RCC 7860 (cell line): ENCODE measurements at regions not wholly inside any gene's neighbourhood (a gene's known extent, or its start where the extent isn't known, plus 50 kb on each side); places are given as distances from the start of the nearest gene placed in this dataset.

Experiments used
- DNase-seq: peaks from one replicate; pipeline ENCODE4 v3.0.0-alpha.2; 2015; ENCODE audit warnings: low spot score
- FAIRE-seq: peaks from 2 replicates; lab custom pipeline; 2012; peaks lifted over from hg19 to GRCh38; lab: Jason Lieb, UNC

- no peak for FAIRE-seq
- no peak for DNase-seq
Observed at GRCh38 chr1:208537198-208537597, 293.0 kb upstream of the PLXNA2 start.

DNA sequence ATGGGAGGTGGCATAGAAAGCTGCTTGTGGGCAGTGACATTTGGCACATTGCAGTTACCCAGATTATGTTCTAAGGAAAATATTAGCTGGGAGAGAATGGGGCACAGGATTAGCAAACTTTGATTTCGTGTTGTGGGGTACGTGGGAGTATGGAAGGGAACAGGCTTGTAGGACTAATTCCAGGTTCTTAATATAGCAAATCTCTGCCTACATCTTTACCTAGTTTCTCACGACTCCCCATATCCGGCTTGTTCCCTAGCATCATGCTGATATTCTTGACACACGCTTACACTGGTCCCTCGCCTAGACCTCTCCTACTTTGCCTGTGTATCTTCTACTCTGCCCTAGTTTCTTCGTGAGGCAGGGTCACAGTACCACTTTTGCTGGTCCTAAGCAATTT lies 293.9 kb upstream of the PLXNA2 start:
- DNase-seq (no peak), FAIRE-seq (no peak)

GRCh38 chr1:208538587-208538986 lies 294.4 kb upstream of the PLXNA2 start:
- no peak for FAIRE-seq

DNA sequence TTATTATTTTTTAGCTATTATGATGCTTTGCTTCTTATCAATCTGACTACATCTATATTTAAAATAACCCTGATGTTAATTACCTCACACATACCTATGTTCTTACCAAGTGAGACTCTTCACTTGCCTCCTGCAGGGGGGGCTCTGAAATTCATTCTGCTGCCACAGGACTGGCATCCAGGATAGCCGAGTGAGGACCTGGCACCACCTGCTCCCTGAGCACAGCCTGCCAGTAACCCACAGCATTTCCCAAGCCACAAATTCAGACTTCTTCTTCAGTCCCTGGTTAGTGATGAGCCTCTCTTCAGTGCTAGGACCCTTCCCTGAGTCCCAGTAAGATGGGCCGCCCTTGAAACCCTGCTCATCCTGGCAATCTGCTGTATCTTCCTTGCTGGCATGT lies 296.5 kb upstream of the PLXNA2 start:
- DNase-seq (no peak), FAIRE-seq (no peak)

More at GRCh38 chr1:208538587-208538986, 294.4 kb upstream of the PLXNA2 start:
- DNase-seq = no peak

DNA sequence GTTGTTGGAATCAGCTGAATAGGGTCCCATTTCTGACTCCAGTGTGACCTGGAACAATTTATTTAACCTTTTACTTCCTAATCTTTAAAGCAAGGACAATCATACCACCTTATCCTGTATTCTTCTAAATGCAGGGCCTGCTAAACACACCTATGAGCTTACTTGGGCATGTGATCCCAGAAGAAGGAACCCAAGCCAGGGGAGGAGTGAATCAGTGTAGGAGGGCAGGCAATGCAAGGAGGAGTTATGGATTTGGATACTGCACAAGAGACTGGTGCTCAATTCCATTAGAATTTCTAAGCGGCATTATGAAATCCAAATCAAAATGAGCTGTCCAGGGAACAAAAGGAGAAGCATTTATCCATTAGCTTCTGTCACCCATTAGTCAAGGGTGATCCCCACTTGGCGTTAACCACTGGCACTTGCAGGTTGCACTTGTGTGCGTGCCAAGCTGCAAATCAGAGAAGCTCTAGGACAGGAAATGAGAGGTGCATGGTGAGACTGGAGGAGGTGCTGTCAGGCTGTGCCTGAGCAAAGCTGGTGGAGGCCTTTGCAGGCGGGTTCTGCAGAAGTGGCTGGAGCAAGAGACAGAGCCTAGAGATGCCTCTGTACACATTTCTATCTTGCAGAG lies 297.2 kb upstream of the PLXNA2 start:
- FAIRE-seq (no peak), DNase-seq (no peak)

- no peak for FAIRE-seq
- DNase-seq = no peak
Observed at GRCh38 chr1:208542309-208542708, 298.1 kb upstream of the PLXNA2 start.

GRCh38 chr1:208544053-208544452 lies 299.9 kb upstream of the PLXNA2 start:
- DNase-seq (no peak), FAIRE-seq (no peak)

DNA sequence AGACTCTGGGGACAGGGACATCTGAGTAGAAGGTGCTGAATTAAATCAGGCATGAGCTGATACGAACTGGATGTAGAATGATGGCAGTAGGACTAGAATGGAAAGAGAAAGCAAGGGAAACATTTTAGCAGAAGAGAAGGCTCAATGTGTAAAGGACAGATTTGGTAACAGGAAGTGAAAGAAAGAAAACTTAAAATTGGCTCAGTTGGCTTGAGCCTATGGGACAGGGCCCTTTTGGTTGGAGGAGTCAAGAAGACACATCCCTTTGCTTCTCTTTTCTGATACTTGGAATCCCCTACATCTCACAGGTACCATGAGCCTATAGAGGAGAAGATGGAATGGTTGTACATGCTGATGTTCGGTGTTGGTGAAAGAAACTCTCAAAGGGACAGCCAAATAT lies 300.6 kb upstream of the PLXNA2 start:
- DNase-seq = no peak
- FAIRE-seq = no peak

DNA sequence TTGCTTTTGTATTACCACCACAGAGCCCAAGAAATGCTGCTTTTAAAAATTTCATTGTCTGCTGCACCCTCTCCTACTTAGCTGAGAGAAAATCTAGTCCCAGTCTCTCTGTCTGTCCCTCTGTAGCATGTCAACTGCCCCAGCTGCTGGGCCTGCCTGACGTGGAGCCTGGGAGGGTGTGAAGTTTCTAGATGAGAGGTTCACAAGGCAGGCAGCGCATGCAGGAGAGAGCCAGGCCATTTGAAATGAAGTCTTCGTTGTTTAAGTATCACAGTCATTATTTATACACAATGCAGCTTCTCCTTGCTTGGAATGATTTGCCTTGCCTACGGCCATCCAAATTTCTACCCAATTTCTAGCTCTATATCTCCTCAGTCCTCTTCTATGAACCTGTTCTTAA lies 306.8 kb upstream of the PLXNA2 start:
- DNase-seq = no peak
- FAIRE-seq = no peak

DNA sequence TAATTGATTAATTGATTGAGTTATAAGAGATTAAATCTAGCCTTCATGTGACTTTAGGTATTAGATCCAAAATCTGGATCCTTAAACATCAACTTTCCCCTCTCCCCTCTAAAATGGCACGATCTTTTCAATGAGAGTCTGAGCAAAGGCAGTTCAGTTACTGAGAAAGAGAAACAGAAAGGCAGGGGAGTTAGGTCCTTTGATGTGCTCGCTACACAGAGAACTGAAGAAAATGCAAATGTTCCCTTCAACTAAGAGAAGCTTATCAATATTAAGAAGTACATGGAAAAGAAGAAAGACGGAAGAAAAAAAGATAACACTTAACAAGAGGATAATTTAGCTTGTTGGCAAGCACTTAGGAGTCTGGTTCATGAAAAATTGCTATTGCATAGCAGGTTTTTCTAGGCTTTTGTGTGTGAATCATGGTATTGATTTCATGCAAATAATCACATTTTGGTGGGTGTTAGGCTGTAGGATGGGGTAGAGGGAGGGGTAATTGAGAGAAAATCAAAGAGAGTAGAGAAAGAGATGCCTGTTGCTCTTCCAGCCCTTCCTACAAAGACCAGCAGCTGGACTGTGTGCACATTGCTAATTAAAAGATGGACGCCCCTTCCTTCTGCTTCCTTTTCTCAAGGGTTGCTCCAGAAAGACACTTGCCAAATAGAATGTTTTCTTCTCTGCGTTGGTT lies 307.6 kb upstream of the PLXNA2 start:
- no peak for DNase-seq
- FAIRE-seq = no peak

GRCh38 chr1:208552928-208553327 lies 308.7 kb upstream of the PLXNA2 start:
- DNase-seq (no peak), FAIRE-seq (no peak)

- DNase-seq = no peak
- FAIRE-seq = no peak
Observed at GRCh38 chr1:208556461-208556860, 312.3 kb upstream of the PLXNA2 start.

GRCh38 chr1:208557046-208557722 lies 313.0 kb upstream of the PLXNA2 start:
- DNase-seq (no peak), FAIRE-seq (no peak)

- DNase-seq (no peak), FAIRE-seq (no peak)
Observed at GRCh38 chr1:208557723-208558094, 313.5 kb upstream of the PLXNA2 start.

DNA sequence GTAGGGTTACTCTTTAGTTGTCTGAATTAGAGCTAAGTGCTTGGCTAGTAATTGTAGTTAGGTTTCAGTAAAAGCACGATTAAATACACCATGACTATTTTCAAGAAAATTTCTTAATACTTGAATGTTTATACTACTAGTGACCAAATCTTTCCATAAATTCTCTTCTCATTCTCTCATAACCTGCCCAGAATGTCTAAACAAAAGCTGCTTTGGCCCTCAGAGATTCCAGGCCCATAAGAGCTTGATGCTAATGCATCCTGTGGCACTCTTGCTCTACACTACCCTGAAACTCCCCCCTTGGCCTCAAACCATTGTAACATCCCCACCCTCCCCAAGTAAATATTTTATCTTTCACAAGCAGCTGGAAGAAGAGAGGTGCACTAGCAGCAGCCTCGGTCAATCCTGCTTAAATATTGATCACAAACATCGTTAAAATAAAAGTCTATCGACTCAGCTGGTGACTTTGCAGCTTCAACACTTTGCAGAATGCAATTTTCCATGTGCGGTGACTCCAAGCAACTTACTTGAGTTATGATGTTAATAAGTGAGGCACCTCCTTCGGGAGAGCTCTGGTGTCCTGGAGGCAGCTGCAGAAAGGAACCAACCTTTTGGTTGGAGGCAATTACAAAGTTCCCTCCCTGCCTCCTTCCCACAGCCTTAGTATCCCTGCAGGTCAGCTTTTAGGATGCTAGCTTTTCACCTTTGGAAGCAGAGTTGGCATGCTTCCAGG lies 315.6 kb upstream of the PLXNA2 start:
- DNase-seq (no peak), FAIRE-seq (no peak)

GRCh38 chr1:208562151-208562960 lies 318.2 kb upstream of the PLXNA2 start:
- FAIRE-seq (no peak), DNase-seq (no peak)

- FAIRE-seq = no peak
- DNase-seq = no peak
Observed at GRCh38 chr1:208564466-208564865, 320.3 kb upstream of the PLXNA2 start.

DNA sequence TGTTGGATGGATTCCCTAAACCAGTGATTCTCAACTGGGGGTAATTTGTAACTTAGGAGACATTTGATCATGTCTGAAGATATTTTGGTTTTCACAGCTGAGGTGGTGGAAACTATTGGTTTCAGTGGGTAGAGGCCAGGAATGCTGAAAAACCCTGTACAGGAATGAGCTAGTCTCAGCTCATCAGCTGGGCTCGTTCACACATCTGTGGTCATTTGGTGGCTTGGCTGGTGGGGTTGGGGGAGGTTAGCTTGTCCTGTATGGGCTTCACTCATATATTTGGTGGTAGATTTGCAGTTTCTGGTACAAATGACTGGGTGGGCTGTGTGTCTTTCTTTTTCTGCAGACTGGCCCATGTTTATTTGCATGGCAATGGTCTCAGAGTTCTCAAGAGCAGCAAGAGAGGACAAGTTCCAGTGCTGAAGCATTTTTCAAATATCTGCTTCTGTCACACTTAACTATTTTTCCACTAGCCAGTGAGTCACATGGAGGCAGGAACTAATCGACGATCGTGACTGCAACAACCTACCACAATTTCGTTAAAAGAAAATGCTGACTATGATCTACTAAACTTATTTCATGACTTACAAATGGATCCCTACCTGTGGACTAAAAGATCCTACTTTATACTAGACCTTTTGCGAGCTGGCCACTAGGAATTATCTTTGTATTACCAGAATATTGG lies 321.7 kb upstream of the PLXNA2 start:
- no peak for DNase-seq
- no peak for FAIRE-seq

- FAIRE-seq (no peak), DNase-seq (no peak)
Observed at GRCh38 chr1:208569181-208569580, 325.0 kb upstream of the PLXNA2 start.

- FAIRE-seq = no peak
- no peak for DNase-seq
Observed at GRCh38 chr1:208570362-208570761, 326.2 kb upstream of the PLXNA2 start.
